HG02852 (cell line): ENCODE measurements at regions not wholly inside any gene's neighbourhood (a gene's known extent, or its start where the extent isn't known, plus 50 kb on each side); places are given as distances from the start of the nearest gene placed in this dataset.

Source experiments
- ATAC-seq: cut with Tn5 transposase; IDR thresholded peaks from one replicate; pipeline ENCODE4 v1.9.1; 2021; ENCODE audit warnings: mild to moderate bottlenecking, moderate library complexity; ENCODE audit not compliant: unreplicated experiment

DNA sequence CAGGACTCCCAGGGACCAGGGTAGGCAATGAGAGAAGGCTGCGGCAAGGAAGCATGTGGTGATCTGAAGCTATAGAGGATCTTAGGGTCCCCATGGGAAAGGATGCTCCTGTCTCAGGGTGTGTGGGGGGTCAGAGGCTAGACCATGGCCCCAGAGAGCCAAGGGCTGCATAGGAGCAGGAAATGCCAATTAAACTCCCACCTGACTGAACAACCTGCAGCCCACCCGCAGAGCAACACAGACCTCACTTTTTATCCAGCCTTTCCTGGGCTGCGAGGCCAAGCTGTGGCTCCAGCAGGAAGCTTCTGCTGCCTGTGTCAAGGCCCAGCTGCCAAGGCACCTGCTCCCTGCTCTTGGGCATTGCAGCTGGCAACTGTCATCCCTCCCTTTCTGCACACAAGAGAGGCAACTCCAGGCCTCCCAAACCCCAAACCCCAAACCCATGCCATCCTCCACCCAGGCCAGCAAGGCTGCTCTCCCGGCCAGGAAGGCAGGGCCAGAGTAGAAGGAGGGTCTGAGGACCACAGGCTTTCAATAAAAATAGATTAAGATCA is 290.1 kb downstream of the FOXO1 start:
- ATAC-seq, result no peak

DNA sequence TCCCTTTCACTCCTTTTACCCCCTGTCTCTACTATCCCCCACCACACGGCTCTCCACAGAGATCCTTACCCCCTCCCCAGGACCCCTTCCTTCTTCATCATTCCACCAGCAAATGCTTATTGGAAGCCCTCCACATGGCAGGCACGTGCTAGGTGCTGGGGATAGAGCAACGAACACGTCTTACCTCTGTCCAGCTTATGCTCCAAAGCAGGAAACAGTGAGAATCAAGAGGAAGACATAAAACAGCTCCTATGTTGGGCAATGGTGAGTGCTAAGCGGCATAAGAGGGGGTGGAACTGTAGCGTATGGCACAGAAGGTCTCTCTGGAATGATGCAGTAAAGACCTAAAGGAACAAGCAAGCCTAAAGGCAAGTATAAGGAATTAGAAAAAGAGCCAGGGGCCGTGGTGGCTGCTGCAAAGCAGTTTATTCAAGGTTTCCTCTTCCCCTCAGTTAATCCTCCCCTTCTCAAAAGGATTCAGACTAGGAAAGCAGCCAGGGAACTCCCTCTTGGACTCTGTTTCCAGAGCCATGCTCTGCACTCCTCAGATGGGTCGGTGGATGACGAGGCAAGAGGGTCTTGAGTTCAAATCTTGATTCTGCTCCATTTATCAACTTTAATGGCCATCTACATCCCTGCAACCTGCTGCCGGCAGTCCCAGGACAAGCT is 289.4 kb downstream of the FOXO1 start:
- no peak for ATAC-seq

DNA sequence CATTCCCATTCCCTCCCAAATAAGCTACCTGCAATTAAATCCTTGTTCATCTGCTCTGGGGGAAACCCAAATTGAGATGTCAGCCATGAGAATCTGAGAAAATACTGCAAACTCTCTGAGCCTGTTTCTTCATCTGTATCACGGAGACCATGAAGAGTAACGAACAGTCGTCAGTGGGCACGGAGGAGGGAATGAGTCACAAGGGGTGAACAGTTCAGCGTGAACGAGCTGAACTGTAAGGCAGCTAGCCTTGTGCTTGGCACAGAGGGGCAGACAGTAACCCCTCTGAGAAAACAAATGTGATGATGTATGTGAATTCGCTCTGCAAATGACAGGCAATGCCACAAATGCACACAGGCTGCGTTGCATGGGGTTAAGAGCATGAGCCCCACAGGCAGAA is 288.7 kb downstream of the FOXO1 start:
- no peak for ATAC-seq

DNA sequence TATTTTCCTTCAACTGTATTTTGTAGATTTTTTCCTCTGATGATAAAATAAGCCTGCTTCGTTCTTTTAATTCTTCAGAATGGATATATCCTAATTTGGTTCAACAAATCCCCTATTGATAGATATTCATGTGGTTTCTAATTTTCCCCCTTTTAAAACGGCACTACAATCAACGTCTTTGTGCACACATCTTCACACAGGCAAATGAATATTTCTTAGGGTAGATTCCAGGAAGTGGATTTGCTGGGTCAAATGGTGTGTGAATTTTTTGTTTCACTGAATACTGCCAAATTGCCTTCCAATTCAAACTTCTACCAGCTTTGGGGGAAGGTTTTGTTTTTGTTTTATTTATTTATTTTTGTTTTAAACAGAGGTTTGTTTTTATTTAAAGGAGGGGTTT is 287.2 kb downstream of the FOXO1 start:
- no peak for ATAC-seq

DNA sequence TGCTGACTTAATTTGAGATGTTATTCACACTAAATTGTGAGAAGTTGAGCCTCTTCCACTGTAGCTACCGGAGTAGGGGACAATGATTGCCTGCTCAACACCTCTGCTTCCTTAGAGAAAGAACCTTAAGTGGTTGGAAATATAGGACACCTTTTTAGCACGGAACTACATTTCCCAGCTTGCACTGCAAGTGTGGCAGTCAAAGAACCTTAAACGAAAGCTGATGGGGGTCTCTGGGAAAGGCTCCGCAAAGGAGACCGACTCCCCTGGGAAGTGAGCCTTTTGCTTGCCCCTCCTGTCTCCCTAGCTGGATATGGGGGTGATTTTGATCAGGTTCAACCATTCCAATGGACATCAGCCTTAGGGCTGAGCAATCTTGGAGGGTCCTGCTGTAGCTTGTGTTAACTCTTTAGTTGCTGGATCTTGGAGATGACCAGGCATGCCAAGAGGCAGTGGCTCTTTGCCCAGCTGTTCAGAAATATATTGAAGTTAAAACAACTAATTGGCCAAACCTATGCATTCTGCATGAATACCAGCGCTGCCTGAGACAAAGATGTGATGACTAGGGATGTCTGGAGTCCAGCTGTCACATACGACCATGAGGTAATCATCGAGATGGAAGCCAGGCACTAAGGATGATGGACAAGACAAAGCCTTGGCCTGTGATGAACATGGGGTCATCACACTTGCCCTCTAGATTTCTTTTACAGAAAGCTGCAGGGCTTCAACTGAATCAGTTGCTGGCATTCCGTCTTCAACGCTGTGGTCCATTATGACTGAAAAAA is 286.5 kb downstream of the FOXO1 start:
- no peak for ATAC-seq

DNA sequence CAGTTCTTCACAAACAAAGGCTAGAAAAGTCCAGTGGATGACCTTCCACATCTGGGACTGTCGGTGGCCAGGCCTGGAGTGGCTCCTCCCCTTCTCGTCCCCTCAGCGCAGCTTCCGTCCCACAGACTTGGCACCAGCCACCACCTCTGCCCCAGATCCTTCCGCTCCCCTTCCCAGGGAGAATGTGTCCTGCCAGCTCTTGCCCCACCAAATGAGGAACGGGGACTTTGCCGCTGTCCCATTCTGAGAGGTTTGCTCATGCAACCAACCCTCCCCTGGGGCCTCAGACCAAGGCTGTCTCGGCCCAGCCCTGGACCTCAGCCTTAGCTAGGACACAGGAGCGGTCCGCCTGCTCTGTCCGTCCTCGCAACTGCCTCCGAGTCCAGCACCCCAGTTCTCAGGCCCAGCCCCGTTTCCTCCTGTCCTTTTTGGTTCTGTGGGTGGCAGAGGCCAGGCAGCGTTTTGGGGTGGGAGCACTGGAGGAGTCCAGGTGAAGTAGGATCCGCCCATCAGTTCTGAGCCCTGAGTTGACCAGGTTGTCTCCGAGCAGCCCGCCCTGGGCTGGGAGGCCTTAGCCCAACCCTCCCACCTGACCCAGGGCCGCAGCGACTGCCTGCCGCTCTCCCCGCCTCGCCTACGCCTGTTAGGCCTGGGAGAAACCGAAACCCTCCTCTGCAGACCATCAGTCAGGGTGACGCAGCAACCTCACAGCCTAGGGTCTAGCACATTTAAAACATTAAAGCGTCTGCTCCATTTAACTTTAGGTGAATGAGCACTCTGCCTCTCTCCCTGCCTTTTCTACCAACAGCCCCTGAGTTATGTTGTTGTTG is 284.3 kb downstream of the FOXO1 start:
- ATAC-seq, result no peak

DNA sequence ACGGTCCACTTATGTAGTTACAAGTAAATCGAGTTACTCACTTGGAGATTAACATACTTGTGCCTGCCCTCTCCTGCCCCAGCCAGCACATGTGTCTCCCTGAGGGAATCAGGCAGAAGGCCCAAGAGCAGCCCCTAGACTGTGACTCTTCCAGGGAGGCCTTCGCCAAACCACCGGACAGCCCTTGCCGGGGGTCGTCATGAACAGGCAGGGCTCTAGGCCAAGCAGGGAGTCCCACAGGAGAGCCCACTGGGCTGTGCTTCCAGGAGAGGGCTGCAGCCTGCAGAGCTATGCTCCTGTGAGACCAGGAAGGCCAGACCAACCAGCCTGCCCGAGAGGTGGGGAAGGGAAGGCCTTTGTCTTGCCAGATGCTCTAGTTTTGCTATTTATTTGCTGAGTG is 283.3 kb downstream of the FOXO1 start:
- ATAC-seq, result no peak

DNA sequence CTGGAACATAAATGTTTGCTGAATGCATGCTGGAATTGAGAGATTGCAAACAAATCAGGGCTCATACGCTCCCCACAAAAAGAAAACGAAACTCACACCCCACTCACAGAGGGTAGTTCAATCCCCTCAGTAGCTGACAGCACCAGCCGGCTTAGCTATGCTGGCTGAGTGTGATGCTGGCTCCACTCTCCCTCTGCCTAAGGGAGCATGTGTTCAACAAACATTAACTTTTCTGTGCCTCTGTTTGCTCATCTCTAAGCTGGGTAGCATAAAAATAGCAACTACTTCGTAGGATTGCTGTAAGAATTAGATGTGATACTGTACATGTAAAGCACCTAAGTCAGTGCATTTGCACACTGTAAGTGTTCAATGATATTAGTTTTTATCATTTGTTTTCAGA is 282.6 kb downstream of the FOXO1 start:
- ATAC-seq, result no peak

DNA sequence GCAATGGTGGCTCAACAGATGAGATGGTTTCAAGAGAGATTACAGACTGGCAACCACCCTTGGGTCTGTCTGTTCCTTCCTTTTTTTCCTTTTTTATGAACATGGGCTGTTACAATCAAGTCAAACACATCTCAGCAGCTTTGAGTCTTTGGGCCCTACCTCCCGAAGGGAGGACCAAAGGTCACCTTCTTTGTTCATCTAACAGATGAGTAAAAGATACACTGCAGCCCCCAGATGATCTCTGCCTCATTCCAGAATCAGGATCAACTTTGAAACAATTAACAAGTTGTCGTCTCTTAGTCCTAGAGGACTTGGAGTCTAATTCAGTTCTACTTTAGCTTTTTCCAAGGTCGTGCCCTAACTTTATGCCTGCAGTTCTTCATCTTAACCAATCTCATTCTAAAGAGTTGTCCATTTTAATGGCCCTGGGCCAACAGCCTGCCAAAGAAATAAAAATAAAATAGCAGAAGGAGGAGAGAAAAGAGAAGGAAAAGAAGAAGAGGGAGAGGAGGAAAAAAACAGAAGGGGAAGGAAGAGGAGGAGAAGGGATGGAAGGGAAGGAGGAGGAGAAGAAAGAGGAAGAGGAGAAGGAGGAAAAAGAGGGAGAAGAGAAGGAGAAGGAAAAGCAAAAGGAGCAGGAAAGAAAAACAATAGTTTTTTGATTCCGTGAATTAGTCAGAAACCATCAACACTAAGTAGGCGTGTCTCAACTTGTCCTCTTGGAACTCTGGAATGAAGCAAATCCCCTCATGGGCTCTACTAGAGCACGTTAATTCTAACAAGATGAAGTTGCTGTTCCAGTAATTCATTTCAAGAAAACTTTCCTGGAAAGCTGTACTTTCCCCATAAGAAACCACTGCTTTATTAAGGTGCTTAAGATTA is 281.2 kb downstream of the FOXO1 start:
- no peak for ATAC-seq

DNA sequence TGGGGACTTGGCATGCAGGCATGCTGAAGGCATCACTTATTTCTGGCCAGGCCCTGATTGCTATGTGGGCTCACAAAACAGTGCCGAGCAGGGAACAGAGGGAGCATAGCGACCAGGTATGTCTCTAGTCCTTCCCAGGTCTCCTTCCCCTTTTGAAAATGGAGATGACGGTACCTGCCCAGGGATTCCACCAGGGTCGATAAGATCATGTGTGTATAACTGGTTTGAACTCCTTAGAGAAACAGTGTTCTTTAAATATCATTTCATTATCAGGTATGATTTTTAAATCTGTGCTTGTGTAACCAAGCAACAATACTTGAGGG is 280.6 kb downstream of the FOXO1 start:
- ATAC-seq, result no peak

DNA sequence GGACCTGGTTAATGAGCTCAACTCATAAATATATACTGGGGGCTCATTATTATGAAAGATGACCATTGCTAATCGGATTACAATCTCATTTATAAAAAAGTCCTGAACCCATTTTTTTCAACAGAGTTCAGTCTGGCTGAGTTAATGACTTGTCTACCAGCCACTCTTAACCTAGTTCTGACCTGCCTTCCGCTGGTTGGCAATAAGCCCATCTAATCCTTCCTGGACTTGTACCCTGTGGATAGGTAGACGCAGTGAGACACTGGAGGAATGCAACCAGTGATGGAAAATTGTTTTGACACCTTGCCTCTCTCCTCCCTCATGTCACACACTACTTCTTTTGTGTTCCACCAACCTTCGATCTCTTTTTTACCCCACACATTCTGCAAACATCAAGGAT is 279.9 kb downstream of the FOXO1 start:
- ATAC-seq, result no peak

DNA sequence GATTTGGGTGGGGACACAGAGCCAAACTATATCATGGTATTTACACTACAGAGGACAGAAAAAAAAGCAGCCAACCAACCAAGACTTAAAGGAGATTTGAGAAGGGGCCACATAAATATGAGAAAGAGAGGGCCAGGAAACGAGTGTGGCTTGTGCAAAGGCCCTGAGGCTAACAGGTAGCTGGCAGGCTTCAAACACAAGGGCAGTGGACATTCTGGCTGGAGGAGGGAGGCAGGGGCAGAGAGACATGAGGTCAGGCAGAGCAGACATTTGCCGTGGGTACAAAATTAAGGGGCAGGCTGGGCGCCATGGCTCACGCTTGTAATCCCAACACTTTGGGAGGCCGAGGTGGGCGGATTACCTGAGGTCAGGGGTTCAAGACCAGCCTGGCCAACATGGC is 278.7 kb downstream of the FOXO1 start:
- ATAC-seq, result no peak

DNA sequence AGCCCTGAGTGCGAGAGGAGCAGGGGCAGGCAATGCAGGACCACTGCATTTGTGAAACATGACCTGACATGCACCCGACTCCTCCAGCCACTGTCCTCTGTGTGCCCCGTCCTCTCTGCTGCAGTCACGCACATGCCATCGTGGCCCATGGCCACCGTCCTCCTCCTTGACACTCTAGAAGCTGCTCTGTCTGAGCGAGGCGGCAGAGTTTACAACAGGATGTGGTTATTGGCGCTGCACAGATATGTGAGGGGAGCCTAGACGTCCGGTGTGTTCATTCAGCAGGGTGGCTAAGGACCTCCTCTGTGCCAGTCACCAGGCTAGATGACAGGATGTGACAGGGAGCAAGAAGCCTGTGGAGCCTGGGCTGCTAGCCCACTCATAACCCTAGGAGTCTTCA is 277.8 kb downstream of the FOXO1 start:
- peak; percentile 100 for ATAC-seq

DNA sequence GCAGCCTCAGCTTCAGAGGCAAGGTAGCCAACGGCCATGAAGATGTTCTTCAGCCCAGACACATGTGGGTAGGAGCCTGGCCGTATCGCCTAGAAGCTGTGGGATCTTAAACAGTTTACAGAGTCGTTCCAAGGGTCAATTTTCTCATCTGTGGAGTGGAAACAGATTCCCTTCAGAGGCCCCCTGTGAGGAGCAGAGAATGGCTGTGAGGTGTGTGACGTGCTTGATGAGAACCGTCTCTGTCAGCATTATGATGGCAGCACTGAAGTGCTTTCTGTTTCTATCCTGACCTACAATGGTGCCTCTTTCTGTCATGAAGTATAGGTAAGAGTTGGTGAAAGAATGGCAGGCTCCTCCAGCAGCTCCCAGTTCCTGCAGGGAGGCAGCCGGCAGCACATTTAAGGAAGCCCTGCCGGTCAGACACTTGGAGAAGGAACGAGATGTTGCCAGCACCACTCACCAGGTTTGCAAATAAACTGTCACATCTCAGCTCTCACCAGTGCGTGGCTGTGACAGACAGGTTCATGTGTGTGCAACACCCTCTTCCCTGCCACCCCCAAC is 277.3 kb downstream of the FOXO1 start:
- peak; percentile 49 for ATAC-seq

DNA sequence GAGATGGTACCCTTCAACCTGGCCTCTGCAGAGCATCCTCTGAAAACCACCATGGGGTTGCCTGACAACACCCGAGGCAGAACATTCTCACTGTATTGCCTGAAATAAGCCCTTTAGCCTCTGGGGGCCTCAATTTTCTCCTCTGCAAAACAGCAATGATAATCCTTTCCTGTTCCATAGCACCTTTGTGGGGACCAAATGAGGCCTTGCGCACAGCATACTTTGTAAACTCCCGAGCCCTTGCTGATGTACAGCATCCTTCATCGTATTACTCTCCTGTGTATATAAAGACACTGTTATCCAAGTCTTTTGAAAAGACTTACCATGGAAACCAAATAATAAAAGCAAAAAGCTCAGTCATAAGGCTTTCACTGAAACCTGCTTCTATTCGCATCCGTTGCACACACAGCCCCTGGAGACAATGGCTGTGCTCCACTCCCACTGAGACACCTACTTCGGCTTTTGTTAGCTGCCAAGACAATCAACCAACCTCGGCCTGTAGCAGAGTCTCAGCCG is 276.0 kb downstream of the FOXO1 start:
- no peak for ATAC-seq

DNA sequence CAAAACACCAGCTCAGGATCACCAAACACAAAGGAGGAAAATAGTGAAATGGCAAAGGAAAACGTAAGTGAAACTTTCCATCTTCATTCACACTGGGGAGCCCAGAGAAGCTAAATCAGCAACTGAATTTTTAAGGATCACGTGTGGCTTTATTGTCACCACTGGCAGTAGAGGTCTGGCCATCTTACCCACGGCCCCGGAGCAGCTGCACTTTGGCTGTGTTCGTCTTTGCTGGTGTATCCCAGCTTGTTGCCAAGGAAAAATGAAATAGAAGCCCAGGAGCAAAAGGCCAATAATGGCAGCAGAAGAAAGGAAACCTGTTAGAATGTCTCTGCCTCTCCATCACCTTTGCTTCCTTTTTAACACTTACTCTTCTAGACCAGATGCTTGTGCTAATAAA is 274.7 kb downstream of the FOXO1 start:
- ATAC-seq, result no peak

DNA sequence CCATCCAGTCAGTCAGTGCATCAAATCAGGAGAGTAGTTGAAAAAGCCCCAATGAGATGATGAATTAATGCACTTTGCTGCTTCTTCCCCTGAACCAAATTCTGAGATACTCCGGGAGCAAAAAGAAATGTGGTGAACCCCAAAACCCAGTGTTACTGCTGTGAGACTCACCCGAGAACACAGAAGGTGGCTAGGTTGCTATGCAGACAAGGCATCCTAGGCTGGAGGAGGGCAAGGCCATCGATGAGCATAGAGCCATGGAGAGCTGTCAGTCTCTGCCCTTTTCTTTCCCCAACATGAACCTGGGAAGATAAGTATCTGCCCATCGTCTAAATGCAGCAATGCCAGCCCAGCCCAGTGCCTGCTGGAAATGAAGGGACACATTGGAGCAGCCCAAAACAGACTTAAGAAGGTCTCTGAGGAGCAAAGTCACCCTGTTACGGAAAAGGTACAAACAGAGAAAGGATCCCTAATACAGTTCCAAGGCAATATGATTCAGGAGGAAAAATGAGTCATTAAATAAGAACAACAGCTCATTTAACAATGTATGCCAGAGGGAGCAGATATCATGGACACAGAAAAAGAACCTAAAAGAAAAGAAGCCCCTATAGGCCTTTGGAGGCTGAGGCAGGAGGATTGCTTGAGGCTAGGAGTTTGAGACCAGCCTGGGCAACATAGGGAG is 272.0 kb downstream of the FOXO1 start:
- ATAC-seq, result no peak

DNA sequence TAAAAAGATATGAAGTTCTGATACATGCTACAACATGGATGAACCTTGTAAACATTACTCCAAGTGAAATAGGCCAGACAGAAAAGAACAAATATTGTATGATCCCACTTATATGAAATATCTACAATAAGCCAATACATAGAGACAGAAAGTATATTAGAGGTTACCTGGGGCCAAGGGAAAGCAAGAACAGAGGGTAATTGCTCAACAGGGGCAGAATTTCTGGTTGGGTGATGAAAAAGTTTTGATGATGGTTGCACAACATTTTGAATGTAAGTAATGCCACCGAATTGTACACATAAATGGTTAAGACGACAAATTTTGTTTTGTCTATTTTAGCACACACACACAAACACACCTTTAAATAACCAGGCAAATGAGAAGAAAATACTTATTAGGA is 268.4 kb downstream of the FOXO1 start:
- ATAC-seq, result no peak

DNA sequence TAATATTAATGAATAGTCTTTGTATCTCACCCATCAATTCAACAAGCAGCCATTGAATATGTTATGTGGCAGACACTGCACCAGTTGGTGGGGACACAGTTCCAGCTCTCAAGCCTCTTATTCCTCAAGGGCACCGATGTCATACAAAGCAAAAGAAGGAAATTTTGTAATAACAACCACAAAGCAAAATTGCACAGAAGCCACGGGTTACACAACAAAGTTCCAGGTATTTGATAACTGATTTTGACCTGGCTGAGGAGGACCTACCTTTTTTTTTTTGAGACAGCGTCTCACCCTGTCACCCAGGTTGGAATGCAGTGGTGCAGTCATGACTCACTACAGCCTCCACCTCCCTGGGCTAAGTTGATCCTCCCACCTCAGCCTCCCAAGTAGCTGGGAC is 266.7 kb downstream of the FOXO1 start:
- no peak for ATAC-seq
